Naive B cell (primary cell): ENCODE measurements at regions not wholly inside any gene's neighbourhood (a gene's known extent, or its start where the extent isn't known, plus 50 kb on each side); places are given as distances from the start of the nearest gene placed in this dataset.
"Not testable (repeated sequence)": the region's sequence is repeated elsewhere in the genome, so short reads cannot be mapped to it uniquely, and the experiment has no call there.

Experiments
- ATAC-seq, 2 donors: fragments of 150-1000 bp; cut with Tn5 transposase; 2 replicates each; pipeline ENCODE4 v1.10.0; 2021; ENCODE audit warnings: low read depth in 2 of 2, mild to moderate bottlenecking in 2 of 2, moderate library complexity in 2 of 2
- DNase-seq: peaks from one replicate; pipeline ENCODE4 v3.0.0; 2022
- H3K27ac Mint-ChIP-seq, 6 donors: one replicate each; pipeline ENCODE4 v1.8.0; 2020 to 2022; ENCODE audit warnings: mild to moderate bottlenecking in 6 of 6, mixed read lengths in 6 of 6, moderate library complexity in 5 of 6, inconsistent platforms in 2 of 6
- H3K27me3 Mint-ChIP-seq, 3 donors: one replicate each; pipeline ENCODE4 v1.8.0; 2021 to 2022; ENCODE audit warnings: mixed read lengths in 3 of 3, mild to moderate bottlenecking in 1 of 3
- H3K36me3 Mint-ChIP-seq, 2 donors: one replicate each; pipeline ENCODE4 v1.8.0; 2020 to 2022; ENCODE audit warnings: mixed read lengths in 2 of 2, inconsistent platforms in 1 of 2, mild to moderate bottlenecking in 1 of 2
- H3K4me1 Mint-ChIP-seq, 3 donors: one replicate each; pipeline ENCODE4 v1.8.0; 2020 to 2022; ENCODE audit warnings: mixed read lengths in 3 of 3, inconsistent platforms in 1 of 3, mild to moderate bottlenecking in 1 of 3, moderate library complexity in 1 of 3
- H3K4me3 Mint-ChIP-seq, 8 donors: one replicate each; pipeline ENCODE4 v1.8.0; 2020 to 2022; ENCODE audit warnings: mild to moderate bottlenecking in 8 of 8, mixed read lengths in 8 of 8, moderate library complexity in 8 of 8, inconsistent platforms in 2 of 8
- H3K9me3 Mint-ChIP-seq, 7 donors: one replicate each; pipeline ENCODE4 v1.8.0; 2020 to 2022; ENCODE audit warnings: mixed read lengths in 7 of 7, mild to moderate bottlenecking in 5 of 7, inconsistent platforms in 2 of 7, moderate library complexity in 1 of 7

GRCh38 chr9:22170556-22170955 lies 161.5 kb upstream of the CDKN2B start:
- no peaks in the 10 kb centered on the region for H3K27me3 Mint-ChIP-seq
- no peaks in the 10 kb centered on the region for H3K36me3 Mint-ChIP-seq
- peaks cover 0 to 2% (median 0%) of the 10 kb centered on the region in 7 donors for H3K9me3 Mint-ChIP-seq
- H3K27ac Mint-ChIP-seq: peak overlapping the region in 5 of 6 donors; percentile 43 to 94 (median 93)
- ATAC-seq (no peak), DNase-seq (no peak)
- peaks cover 29 to 70% (median 40%) of the 10 kb centered on the region in 3 donors for H3K4me1 Mint-ChIP-seq
- H3K4me3 Mint-ChIP-seq: peak overlapping the region in 5 of 8 donors; percentile 7 to 69 (median 35)

GRCh38 chr9:22170990-22171670 lies 162.0 kb upstream of the CDKN2B start:
- H3K9me3 Mint-ChIP-seq: peaks cover 0 to 3% (median 0%) of the 10 kb centered on the region in 7 donors
- H3K27me3 Mint-ChIP-seq: no peaks in the 10 kb centered on the region
- H3K27ac Mint-ChIP-seq: peak overlapping the region; percentile 56 to 94 (median 88)
- H3K36me3 Mint-ChIP-seq: no peaks in the 10 kb centered on the region
- H3K4me3 Mint-ChIP-seq: peak overlapping the region in 7 of 8 donors; percentile 7 to 81 (median 59)
- DNase-seq (peak; percentile 48), ATAC-seq (peak; percentile 78 to 84)
- peaks cover 26 to 70% (median 36%) of the 10 kb centered on the region in 3 donors for H3K4me1 Mint-ChIP-seq

- peaks cover 28 to 72% (median 40%) of the 10 kb centered on the region in 3 donors for H3K4me1 Mint-ChIP-seq
- ATAC-seq (no peak), DNase-seq (no peak)
- H3K4me3 Mint-ChIP-seq: peak overlapping the region in 5 of 8 donors; percentile 35 to 81 (median 69)
- no peaks in the 10 kb centered on the region for H3K27me3 Mint-ChIP-seq
- H3K9me3 Mint-ChIP-seq: peaks cover 0 to 7% (median 0%) of the 10 kb centered on the region in 7 donors
- no peaks in the 10 kb centered on the region for H3K36me3 Mint-ChIP-seq
- H3K27ac Mint-ChIP-seq: peak overlapping the region; percentile 56 to 94 (median 88)
Measured at GRCh38 chr9:22171691-22172090, 162.6 kb upstream of the CDKN2B start.

- Mint-ChIP-seq H3K9me3 (peaks cover under 1 to 22% (median 10%) of the 10 kb centered on the region in 7 donors), H3K27me3 (no peaks in the 10 kb centered on the region), H3K27ac (no peak overlapping the region), H3K36me3 (peaks cover 0 to 10% of the 10 kb centered on the region in 2 donors), H3K4me1 (peaks cover 28 to 69% (median 36%) of the 10 kb centered on the region in 3 donors), H3K4me3 (no peak overlapping the region)
- no peak for DNase-seq
- no peak for ATAC-seq
Measured at GRCh38 chr9:22173908-22174307, 164.8 kb upstream of the CDKN2B start.

- ATAC-seq: peak in 1 of 2 donors; percentile 35
- DNase-seq: no peak
- Mint-ChIP-seq H3K9me3 (peaks cover 4 to 29% (median 18%) of the 10 kb centered on the region in 7 donors), H3K4me3 (peak overlapping the region in 4 of 8 donors; percentile 18 to 58 (median 32)), H3K4me1 (peaks cover 18 to 62% (median 37%) of the 10 kb centered on the region in 3 donors), H3K36me3 (peaks cover 0 to 15% of the 10 kb centered on the region in 2 donors), H3K27ac (peak overlapping the region in 2 of 6 donors; percentile 2 to 14), H3K27me3 (no peaks in the 10 kb centered on the region)
Measured at GRCh38 chr9:22175972-22176545, 167.0 kb upstream of the CDKN2B start.

- Mint-ChIP-seq H3K4me1 (peaks cover 9 to 30% (median 25%) of the 10 kb centered on the region in 3 donors), H3K27ac (peak overlapping the region in 5 of 6 donors; percentile 23 to 81 (median 47)), H3K36me3 (peaks cover 0 to 15% of the 10 kb centered on the region in 2 donors), H3K9me3 (peaks cover 4 to 30% (median 18%) of the 10 kb centered on the region in 7 donors), H3K4me3 (peak overlapping the region in 5 of 8 donors; percentile 3 to 73 (median 45))
- ATAC-seq, H3K27me3 Mint-ChIP-seq, DNase-seq: not testable (repeated sequence)
Measured at GRCh38 chr9:22181021-22181420, 171.9 kb upstream of the CDKN2B start.

GRCh38 chr9:22189471-22189870 lies 180.4 kb upstream of the CDKN2B start:
- H3K4me3 Mint-ChIP-seq: no peak overlapping the region
- no peak for DNase-seq
- H3K9me3 Mint-ChIP-seq: peaks cover 0 to 17% (median 10%) of the 10 kb centered on the region in 7 donors
- no peak for ATAC-seq
- H3K27ac Mint-ChIP-seq: no peak overlapping the region
- H3K4me1 Mint-ChIP-seq: peaks cover 18 to 29% (median 19%) of the 10 kb centered on the region in 3 donors
- no peaks in the 10 kb centered on the region for H3K27me3 Mint-ChIP-seq
- peaks cover 0 to 8% of the 10 kb centered on the region in 2 donors for H3K36me3 Mint-ChIP-seq

- ATAC-seq (peak; percentile 97), DNase-seq (peak; percentile 77)
- H3K36me3 Mint-ChIP-seq: peaks cover 34 to 36% of the 10 kb centered on the region in 2 donors
- H3K4me3 Mint-ChIP-seq: peak overlapping the region; percentile 8 to 88 (median 60)
- H3K9me3 Mint-ChIP-seq: peaks cover 7 to 71% (median 44%) of the 10 kb centered on the region in 7 donors
- peak overlapping the region; percentile 87 to 98 (median 94) for H3K27ac Mint-ChIP-seq
- H3K27me3 Mint-ChIP-seq: not testable (repeated sequence)
- H3K4me1 Mint-ChIP-seq: peaks cover 17 to 52% (median 51%) of the 10 kb centered on the region in 3 donors
Measured at GRCh38 chr9:22197000-22197399, 187.9 kb upstream of the CDKN2B start.

GRCh38 chr9:22198681-22199080 lies 189.6 kb upstream of the CDKN2B start:
- ATAC-seq (no peak), DNase-seq (no peak)
- H3K27me3 Mint-ChIP-seq: no peaks in the 10 kb centered on the region
- H3K4me1 Mint-ChIP-seq: peaks cover 30 to 64% (median 64%) of the 10 kb centered on the region in 3 donors
- H3K9me3 Mint-ChIP-seq: peaks cover 7 to 62% (median 40%) of the 10 kb centered on the region in 7 donors
- H3K36me3 Mint-ChIP-seq: peaks cover 28 to 34% of the 10 kb centered on the region in 2 donors
- no peak overlapping the region for H3K27ac Mint-ChIP-seq
- H3K4me3 Mint-ChIP-seq: peak overlapping the region in 1 of 8 donors; percentile 73

- H3K27me3 Mint-ChIP-seq: no peaks in the 10 kb centered on the region
- H3K27ac Mint-ChIP-seq: peak overlapping the region in 1 of 6 donors; percentile 10
- H3K4me3 Mint-ChIP-seq: no peak overlapping the region
- peaks cover 40 to 73% (median 62%) of the 10 kb centered on the region in 3 donors for H3K4me1 Mint-ChIP-seq
- H3K9me3 Mint-ChIP-seq: peaks cover 7 to 38% (median 28%) of the 10 kb centered on the region in 7 donors
- no peak for ATAC-seq
- peaks cover 27 to 31% of the 10 kb centered on the region in 2 donors for H3K36me3 Mint-ChIP-seq
- DNase-seq: no peak
Measured at GRCh38 chr9:22201256-22201655, 192.2 kb upstream of the CDKN2B start.

- no peaks in the 10 kb centered on the region for H3K27me3 Mint-ChIP-seq
- H3K27ac Mint-ChIP-seq: peak overlapping the region; percentile 66 to 95 (median 91)
- ATAC-seq (peak; percentile 37 to 41), DNase-seq (no peak)
- H3K9me3 Mint-ChIP-seq: peaks cover 0 to 15% (median 12%) of the 10 kb centered on the region in 7 donors
- peaks cover 12% of the 10 kb centered on the region in 2 donors for H3K36me3 Mint-ChIP-seq
- peak overlapping the region; percentile 20 to 82 (median 67) for H3K4me3 Mint-ChIP-seq
- H3K4me1 Mint-ChIP-seq: peaks cover 43 to 74% (median 62%) of the 10 kb centered on the region in 3 donors
Measured at GRCh38 chr9:22203371-22204138, 194.4 kb upstream of the CDKN2B start.

- Mint-ChIP-seq H3K27ac (peak overlapping the region; percentile 5 to 84 (median 56)), H3K27me3 (no peaks in the 10 kb centered on the region), H3K4me1 (peaks cover 50 to 75% (median 62%) of the 10 kb centered on the region in 3 donors), H3K36me3 (peaks cover 6 to 9% of the 10 kb centered on the region in 2 donors), H3K4me3 (peak overlapping the region in 7 of 8 donors; percentile 20 to 82 (median 74)), H3K9me3 (peaks cover 0 to 15% (median 5%) of the 10 kb centered on the region in 7 donors)
- peak; percentile 30 for DNase-seq
- peak; percentile 71 to 77 for ATAC-seq
Measured at GRCh38 chr9:22204240-22204639, 195.1 kb upstream of the CDKN2B start.

- Mint-ChIP-seq H3K27me3 (no peaks in the 10 kb centered on the region), H3K9me3 (peaks cover 0 to 13% (median 0%) of the 10 kb centered on the region in 7 donors), H3K4me1 (peaks cover 55 to 73% (median 59%) of the 10 kb centered on the region in 3 donors), H3K27ac (peak overlapping the region in 5 of 6 donors; percentile 39 to 88 (median 66)), H3K36me3 (peaks cover 0 to 5% of the 10 kb centered on the region in 2 donors), H3K4me3 (peak overlapping the region; percentile 24 to 83 (median 74))
- ATAC-seq: peak in 1 of 2 donors; percentile 32
- DNase-seq: no peak
Measured at GRCh38 chr9:22206833-22207232, 197.7 kb upstream of the CDKN2B start.
